SK-N-SH (cell line): ENCODE measurements at regions not wholly inside any gene's neighbourhood (a gene's known extent, or its start where the extent isn't known, plus 50 kb on each side); places are given as distances from the start of the nearest gene placed in this dataset.

Experiments used
- CTCF ChIA-PET: fragments of 300-600, 350-600 bp; formaldehyde crosslinking; extraction: SDS; loops from one replicate; lab custom pipeline; 2021; lab: Yijun Ruan, JAX
- POLR2A ChIA-PET: fragments of 350-600 bp; sonication (Branson Sonifier 250); formaldehyde crosslinking; extraction: SDS; loops from one replicate; lab custom pipeline; 2020; ENCODE audit warnings: antibody characterized with exemption, inconsistent platforms; lab: Yijun Ruan, JAX
- DNase-seq: peaks from one replicate; pipeline ENCODE4 v3.0.0; 2012
- H2AFZ ChIP-seq: fragments of 200-600 bp; sonication (generic); 2 replicates; pipeline ENCODE4 v1.8.1; 2016; ENCODE audit warnings: antibody characterized with exemption, mild to moderate bottlenecking, low read depth
- H3F3A ChIP-seq: fragments of 200-600 bp; sonication (generic); replicated peaks from 2 replicates; pipeline ENCODE3; 2016; ENCODE audit warnings: antibody characterized with exemption, mild to moderate bottlenecking; ENCODE audit not compliant: insufficient read depth
- H3K27ac ChIP-seq, 2 experiments: fragments of 200-500 bp in 1 of 2; fragments of 200-600 bp in 1 of 2; sonication (Bioruptor generic) in 1 of 2; sonication (generic), shearing (Covaris generic) in 1 of 2; 2 replicates each; pipeline versions ENCODE4 v1.5.1 to v1.6.1; 2014 to 2016; ENCODE audit warnings: low read depth in 2 of 2, inconsistent platforms in 1 of 2, low read length in 1 of 2, mild to moderate bottlenecking in 1 of 2, mixed read lengths in 1 of 2
- H3K27me3 ChIP-seq: fragments of 200-600 bp; sonication (generic), shearing (Covaris generic); 2 replicates; pipeline ENCODE4 v1.6.1; 2016; ENCODE audit warnings: mixed run types; ENCODE audit not compliant: insufficient read depth
- H3K36me3 ChIP-seq, 2 experiments: fragments of 200-500 bp in 1 of 2; fragments of 200-600 bp in 1 of 2; sonication (Bioruptor generic) in 1 of 2; sonication (generic) in 1 of 2; replicated peaks in 1 of 2; 2 replicates each; pipeline versions ENCODE3 to v1.5.1; 2014 to 2016; ENCODE audit warnings: low read length in 1 of 2, mild to moderate bottlenecking in 1 of 2; ENCODE audit not compliant: insufficient read depth in 2 of 2, control insufficient read depth in 1 of 2
- H3K4me1 ChIP-seq, 2 experiments: fragments of 200-500 bp in 1 of 2; fragments of 200-600 bp in 1 of 2; sonication (Bioruptor generic) in 1 of 2; sonication (generic), shearing (Covaris generic) in 1 of 2; 2 replicates each; pipeline versions ENCODE4 v1.5.1 to v1.6.1; 2014 to 2016; ENCODE audit warnings: low read depth in 1 of 2, low read length in 1 of 2, mixed run types in 1 of 2; ENCODE audit not compliant: insufficient read depth in 2 of 2, control insufficient read depth in 1 of 2
- H3K4me2 ChIP-seq: fragments of 200-600 bp; sonication (generic), shearing (Covaris generic); 2 replicates; pipeline ENCODE4 v1.6.1; 2017; ENCODE audit warnings: mixed run types
- H3K4me3 ChIP-seq, 2 experiments: fragments of 200-500 bp in 1 of 2; fragments of 200-600 bp in 1 of 2; sonication (Bioruptor generic) in 1 of 2; sonication (generic), shearing (Covaris generic) in 1 of 2; 2 replicates each; pipeline versions ENCODE4 v1.5.1 to v1.8.1; 2014 to 2016; ENCODE audit warnings: low read depth in 2 of 2, inconsistent platforms in 1 of 2, low read length in 1 of 2, mild to moderate bottlenecking in 1 of 2, mixed read lengths in 1 of 2, moderate library complexity in 1 of 2
- H3K79me2 ChIP-seq: fragments of 200-600 bp; sonication (generic); 2 replicates; pipeline ENCODE4 v1.8.1; 2017; ENCODE audit warnings: mild to moderate bottlenecking; ENCODE audit not compliant: insufficient read depth
- H3K9ac ChIP-seq: fragments of 200-600 bp; sonication (generic); 2 replicates; pipeline ENCODE4 v1.6.1; 2017; ENCODE audit warnings: mixed run types
- H3K9me2 ChIP-seq: fragments of 200-600 bp; sonication (generic); 2 replicates; pipeline ENCODE4 v1.6.1; 2017; ENCODE audit warnings: mixed run types
- H3K9me3 ChIP-seq: fragments of 200-600 bp; sonication (generic); 2 replicates; pipeline ENCODE4 v1.6.1; 2017; ENCODE audit warnings: mixed run types, mild to moderate bottlenecking, moderate library complexity
- H4K20me1 ChIP-seq: fragments of 200-600 bp; sonication (generic); 2 replicates; pipeline ENCODE4 v1.6.1; 2017; ENCODE audit warnings: mild to moderate bottlenecking, mixed run types; ENCODE audit not compliant: insufficient read depth
- CHD2 ChIP-seq: fragments of 150-350 bp; IDR thresholded peaks from 2 replicates; pipeline ENCODE4 v1.6.1; 2018; ENCODE audit warnings: low read length; ENCODE audit not compliant: partially characterized antibody
- ELF1 ChIP-seq: IDR thresholded peaks from 2 replicates; pipeline ENCODE4 v1.4.0; 2012
- EP300 ChIP-seq, 2 experiments: IDR thresholded peaks; 2 replicates each; pipeline versions ENCODE4 v1.4.0 to v1.6.1; 2012; ENCODE audit warnings: borderline replicate concordance in 1 of 2, low read depth in 1 of 2, low read length in 1 of 2
- EZH2phosphoT487 ChIP-seq: fragments of 200-600 bp; sonication (generic); IDR thresholded peaks from 2 replicates; pipeline ENCODE4 v1.6.1; 2017; ENCODE audit warnings: low read depth, mixed run types, mild to moderate bottlenecking, antibody characterized with exemption, moderate library complexity, borderline replicate concordance
- FOXM1 ChIP-seq: IDR thresholded peaks from 2 replicates; pipeline ENCODE4 v1.4.0; 2012; ENCODE audit warnings: low read depth, mild to moderate bottlenecking
- GABPA ChIP-seq: IDR thresholded peaks from 2 replicates; pipeline ENCODE4 v1.4.0; 2012; ENCODE audit warnings: low read depth, mild to moderate bottlenecking
- GATA2 ChIP-seq: sonication (generic); formaldehyde crosslinking; IDR thresholded peaks from 2 replicates; pipeline ENCODE4 v1.5.0; 2020; ENCODE audit warnings: mild to moderate bottlenecking, missing genetic modification reagents
- JUND ChIP-seq: IDR thresholded peaks from 2 replicates; pipeline ENCODE4 v1.4.0; 2012
- MXI1 ChIP-seq: IDR thresholded peaks from 2 replicates; pipeline ENCODE4 v1.6.1; 2012; ENCODE audit warnings: mild to moderate bottlenecking, low read depth, low read length, improper control_type of control experiment
- PBX3 ChIP-seq: IDR thresholded peaks from 2 replicates; pipeline ENCODE4; 2012
- POLR2AphosphoS5 ChIP-seq: IDR thresholded peaks from 2 replicates; pipeline ENCODE4 v1.6.1; 2012; ENCODE audit warnings: low read depth, low read length
- REST ChIP-seq: IDR thresholded peaks from 2 replicates; pipeline ENCODE4 v1.6.1; 2012; ENCODE audit warnings: mild to moderate bottlenecking, low read depth, low read length, moderate library complexity
- RXRA ChIP-seq: IDR thresholded peaks from 2 replicates; pipeline ENCODE4 v1.4.0; 2012; ENCODE audit warnings: low read depth, mild to moderate bottlenecking, borderline replicate concordance
- TEAD4 ChIP-seq: IDR thresholded peaks from 2 replicates; pipeline ENCODE4 v1.4.0; 2012; ENCODE audit warnings: mild to moderate bottlenecking, borderline replicate concordance; ENCODE audit not compliant: insufficient read depth
- YY1 ChIP-seq: IDR thresholded peaks from 2 replicates; pipeline ENCODE4 v1.4.0; 2012; ENCODE audit warnings: low read depth, mild to moderate bottlenecking
- ZBTB33 ChIP-seq: IDR thresholded peaks from 2 replicates; pipeline ENCODE4 v1.4.0; 2012; ENCODE audit warnings: low read depth, borderline replicate concordance
- WGBS: methylation state at CpG from one replicate; pipeline ENCODE4 v1.1.6; 2017; ENCODE audit warnings: low lambda C conversion rate; 5-methylcytosine and 5-hydroxymethylcytosine counted together
- TF ChIP-seq, protein P1 (sequence below): fragments of 150-350 bp; IDR thresholded peaks from 2 replicates; pipeline ENCODE4 v1.6.1; 2016; ENCODE audit warnings: mild to moderate bottlenecking, low read depth, low read length
- TF ChIP-seq, protein P2 (sequence below): fragments of 150-350 bp; IDR thresholded peaks from 2 replicates; pipeline ENCODE4 v1.6.1; 2017; ENCODE audit warnings: antibody characterized with exemption, low read length, low read depth, borderline replicate concordance
- TF ChIP-seq, protein P3 (sequence below): IDR thresholded peaks from 2 replicates; pipeline ENCODE4 v1.4.0; 2012; ENCODE audit warnings: low read depth, borderline replicate concordance

DNA sequence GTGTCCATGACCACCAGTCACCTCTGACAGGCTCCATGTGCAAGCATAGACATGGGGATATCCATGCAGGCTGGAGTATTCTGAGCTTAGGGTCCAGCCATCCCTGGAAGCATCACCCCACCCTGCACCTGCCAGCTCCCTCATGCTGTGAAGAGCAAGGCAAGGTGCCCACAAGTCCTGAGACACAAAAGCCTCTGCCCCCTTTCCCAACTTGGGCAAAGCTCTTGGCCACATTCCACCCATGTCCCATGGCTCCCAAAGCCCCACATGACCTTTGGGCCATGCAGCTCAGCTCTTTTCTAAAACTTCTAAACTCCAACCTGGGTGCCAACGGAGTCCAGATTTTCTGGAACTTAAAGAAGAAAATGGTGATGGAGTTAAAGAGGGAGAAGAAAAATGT is 99.8 kb upstream of the SH3BP4 start:
- no peak for DNase-seq
- CTCF ChIA-PET = interaction anchor here (1.6 kb wide), 1 partner anchor 29 kb away, joined by 4 read pairs; no protein-coding TSS in a partner anchor
- WGBS = 55% methylated on average over 1 of the region's 1 CpG
- Histone ChIP-seq H3K9me2 (no peaks in the 10 kb centered on the region), H2AFZ (no peak overlapping the region), H4K20me1 (no peaks in the 10 kb centered on the region), H3K4me2 (no peak overlapping the region), H3F3A (no peaks in the 10 kb centered on the region), H3K27me3 (no peaks in the 10 kb centered on the region), H3K4me1 (no peaks in the 10 kb centered on the region; a peak in 1 of 4 replicates), H3K9me3 (no peaks in the 10 kb centered on the region), H3K36me3 (no peaks in the 10 kb centered on the region), H3K9ac (no peak overlapping the region), H3K79me2 (no peaks in the 10 kb centered on the region), H3K27ac (no peak overlapping the region), H3K4me3 (no peak overlapping the region)
- TF ChIP-seq TEAD4 = no peak
- no peak for TF ChIP-seq JUND
- TF ChIP-seq CHD2 = no peak
- TF ChIP-seq FOXM1 = no peak
- TF ChIP-seq GATA2 = no peak
- TF ChIP-seq, protein P1, sequence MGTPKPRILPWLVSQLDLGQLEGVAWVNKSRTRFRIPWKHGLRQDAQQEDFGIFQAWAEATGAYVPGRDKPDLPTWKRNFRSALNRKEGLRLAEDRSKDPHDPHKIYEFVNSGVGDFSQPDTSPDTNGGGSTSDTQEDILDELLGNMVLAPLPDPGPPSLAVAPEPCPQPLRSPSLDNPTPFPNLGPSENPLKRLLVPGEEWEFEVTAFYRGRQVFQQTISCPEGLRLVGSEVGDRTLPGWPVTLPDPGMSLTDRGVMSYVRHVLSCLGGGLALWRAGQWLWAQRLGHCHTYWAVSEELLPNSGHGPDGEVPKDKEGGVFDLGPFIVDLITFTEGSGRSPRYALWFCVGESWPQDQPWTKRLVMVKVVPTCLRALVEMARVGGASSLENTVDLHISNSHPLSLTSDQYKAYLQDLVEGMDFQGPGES = no peak
- TF ChIP-seq REST = no peak
- TF ChIP-seq POLR2AphosphoS5 = no peak
- no peak for TF ChIP-seq YY1
- TF ChIP-seq, protein P2, sequence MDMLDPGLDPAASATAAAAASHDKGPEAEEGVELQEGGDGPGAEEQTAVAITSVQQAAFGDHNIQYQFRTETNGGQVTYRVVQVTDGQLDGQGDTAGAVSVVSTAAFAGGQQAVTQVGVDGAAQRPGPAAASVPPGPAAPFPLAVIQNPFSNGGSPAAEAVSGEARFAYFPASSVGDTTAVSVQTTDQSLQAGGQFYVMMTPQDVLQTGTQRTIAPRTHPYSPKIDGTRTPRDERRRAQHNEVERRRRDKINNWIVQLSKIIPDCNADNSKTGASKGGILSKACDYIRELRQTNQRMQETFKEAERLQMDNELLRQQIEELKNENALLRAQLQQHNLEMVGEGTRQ = no peak
- TF ChIP-seq GABPA = no peak
- TF ChIP-seq PBX3 = no peak
- no peak for TF ChIP-seq EZH2phosphoT487
- no peak for TF ChIP-seq EP300 (IDR thresholded peaks at IDR 0.05; ENCODE audit: borderline replicate concordance in 1 of 2, low read depth in 1 of 2, low read length in 1 of 2)
- TF ChIP-seq ELF1 = no peak
- TF ChIP-seq ZBTB33 = no peak
- TF ChIP-seq, protein P3, sequence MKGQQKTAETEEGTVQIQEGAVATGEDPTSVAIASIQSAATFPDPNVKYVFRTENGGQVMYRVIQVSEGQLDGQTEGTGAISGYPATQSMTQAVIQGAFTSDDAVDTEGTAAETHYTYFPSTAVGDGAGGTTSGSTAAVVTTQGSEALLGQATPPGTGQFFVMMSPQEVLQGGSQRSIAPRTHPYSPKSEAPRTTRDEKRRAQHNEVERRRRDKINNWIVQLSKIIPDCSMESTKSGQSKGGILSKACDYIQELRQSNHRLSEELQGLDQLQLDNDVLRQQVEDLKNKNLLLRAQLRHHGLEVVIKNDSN = no peak
- TF ChIP-seq MXI1 = no peak
- TF ChIP-seq RXRA = no peak
- POLR2A ChIA-PET = no interaction called here
